ENCODE measurements at regions not wholly inside any gene's neighbourhood (a gene's known extent, or its start where the extent isn't known, plus 50 kb on each side); places are given as distances from the start of the nearest gene placed in this dataset.

DNA sequence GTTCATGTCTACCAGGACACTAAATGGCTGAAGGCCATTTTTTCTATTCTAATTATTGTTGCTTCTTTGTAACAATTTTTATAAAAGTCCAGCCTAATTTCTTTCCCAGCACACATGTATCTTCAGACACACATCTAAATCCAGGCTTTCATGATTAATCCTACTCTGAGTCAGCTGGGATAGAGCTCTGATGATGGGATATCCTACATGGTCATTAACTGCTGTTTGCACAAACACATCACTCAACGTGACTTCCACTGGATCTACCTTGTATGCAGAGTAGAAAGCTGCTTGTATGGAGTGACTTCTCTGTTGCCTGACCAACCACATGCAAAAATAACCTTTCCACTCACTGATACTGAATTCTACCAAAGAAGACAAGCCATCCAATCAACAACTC lies 260.9 kb downstream of the AHR start:
- no peak for TF ChIP-seq CTCF (IDR thresholded peaks at IDR 0.05)
- no peak for TF ChIP-seq POLR2A (IDR thresholded peaks at IDR 0.05)
